ENCODE measurements at regions not wholly inside any gene's neighbourhood (a gene's known extent, or its start where the extent isn't known, plus 50 kb on each side); places are given as distances from the start of the nearest gene placed in this dataset.

- TF ChIP-seq POLR2AphosphoS5 (IDR thresholded peaks at IDR 0.05; ENCODE audit: low read depth, low read length) (no peak), REST (IDR thresholded peaks at IDR 0.05; ENCODE audit: insufficient read depth in 1 of 2, low read depth in 2 of 2, low read length in 2 of 2) (no peak), FOXP2 (optimal IDR thresholded peaks at IDR 0.05; ENCODE audit: borderline replicate concordance, extremely low read depth, extremely low read length, insufficient read depth) (no peak), TAF1 (IDR thresholded peaks at IDR 0.05; ENCODE audit: borderline replicate concordance, insufficient read depth, low read length) (no peak)
Measured at GRCh38 chr1:208807446-208808127, 563.4 kb upstream of the PLXNA2 start.

- no peak for TF ChIP-seq TAF1 (IDR thresholded peaks at IDR 0.05; ENCODE audit: borderline replicate concordance, insufficient read depth, low read length)
- no peak for TF ChIP-seq REST (IDR thresholded peaks at IDR 0.05; ENCODE audit: insufficient read depth in 1 of 2, low read depth in 2 of 2, low read length in 2 of 2)
- TF ChIP-seq POLR2AphosphoS5 (IDR thresholded peaks at IDR 0.05; ENCODE audit: low read depth, low read length): no peak
Measured at GRCh38 chr1:208808301-208808700, 564.1 kb upstream of the PLXNA2 start.

- no peak for TF ChIP-seq POLR2AphosphoS5 (IDR thresholded peaks at IDR 0.05; ENCODE audit: low read depth, low read length)
- TF ChIP-seq REST (IDR thresholded peaks at IDR 0.05; ENCODE audit: insufficient read depth in 1 of 2, low read depth in 2 of 2, low read length in 2 of 2): no peak
- TF ChIP-seq SIN3A (IDR thresholded peaks at IDR 0.05; ENCODE audit: borderline replicate concordance, insufficient read depth, low read length): no peak
- no peak for TF ChIP-seq FOXP2 (optimal IDR thresholded peaks at IDR 0.05; ENCODE audit: borderline replicate concordance, extremely low read depth, extremely low read length, insufficient read depth)
Measured at GRCh38 chr1:208809876-208810275, 565.7 kb upstream of the PLXNA2 start.

- TF ChIP-seq POLR2AphosphoS5 (IDR thresholded peaks at IDR 0.05; ENCODE audit: low read depth, low read length) (no peak), FOXP2 (optimal IDR thresholded peaks at IDR 0.05; ENCODE audit: borderline replicate concordance, extremely low read depth, extremely low read length, insufficient read depth) (no peak), SIN3A (IDR thresholded peaks at IDR 0.05; ENCODE audit: borderline replicate concordance, insufficient read depth, low read length) (no peak), REST (IDR thresholded peaks at IDR 0.05; ENCODE audit: insufficient read depth in 1 of 2, low read depth in 2 of 2, low read length in 2 of 2) (no peak)
Measured at GRCh38 chr1:208818770-208819445, 574.7 kb upstream of the PLXNA2 start.

Data from PFSK-1 (cell line).